Nephron (organoid): ENCODE measurements at regions not wholly inside any gene's neighbourhood (a gene's known extent, or its start where the extent isn't known, plus 50 kb on each side); places are given as distances from the start of the nearest gene placed in this dataset.

ENCODE experiments used
- H3K27ac Mint-ChIP-seq, 3 experiments: 2 replicates each; pipeline ENCODE4 v1.8.0; 2020; ENCODE audit warnings: mixed read lengths in 3 of 3, mild to moderate bottlenecking in 2 of 3, moderate library complexity in 1 of 3
- H3K27me3 Mint-ChIP-seq: 2 replicates; pipeline ENCODE4 v1.8.0; 2021; ENCODE audit warnings: low read depth, mild to moderate bottlenecking, moderate library complexity, mixed read lengths
- H3K36me3 Mint-ChIP-seq: 2 replicates; pipeline ENCODE4 v1.8.0; 2020; ENCODE audit warnings: low read depth, mixed read lengths
- H3K4me1 Mint-ChIP-seq: 2 replicates; pipeline ENCODE4 v1.8.0; 2020; ENCODE audit warnings: mixed read lengths
- H3K4me3 Mint-ChIP-seq, 3 experiments: 2 replicates each; pipeline ENCODE4 v1.8.0; 2020; ENCODE audit warnings: mild to moderate bottlenecking in 3 of 3, mixed read lengths in 3 of 3, moderate library complexity in 2 of 3
- H3K9me3 Mint-ChIP-seq: 2 replicates; pipeline ENCODE4 v1.8.0; 2020; ENCODE audit warnings: mixed read lengths
- TF ChIP-seq, protein P1 (sequence below), 3 experiments: fragments of 200-600 bp; sonication (generic); IDR thresholded peaks; one replicate each; pipeline ENCODE4 v1.5.0; 2021; ENCODE audit warnings: antibody characterized with exemption in 3 of 3; ENCODE audit not compliant: unreplicated experiment in 3 of 3

DNA sequence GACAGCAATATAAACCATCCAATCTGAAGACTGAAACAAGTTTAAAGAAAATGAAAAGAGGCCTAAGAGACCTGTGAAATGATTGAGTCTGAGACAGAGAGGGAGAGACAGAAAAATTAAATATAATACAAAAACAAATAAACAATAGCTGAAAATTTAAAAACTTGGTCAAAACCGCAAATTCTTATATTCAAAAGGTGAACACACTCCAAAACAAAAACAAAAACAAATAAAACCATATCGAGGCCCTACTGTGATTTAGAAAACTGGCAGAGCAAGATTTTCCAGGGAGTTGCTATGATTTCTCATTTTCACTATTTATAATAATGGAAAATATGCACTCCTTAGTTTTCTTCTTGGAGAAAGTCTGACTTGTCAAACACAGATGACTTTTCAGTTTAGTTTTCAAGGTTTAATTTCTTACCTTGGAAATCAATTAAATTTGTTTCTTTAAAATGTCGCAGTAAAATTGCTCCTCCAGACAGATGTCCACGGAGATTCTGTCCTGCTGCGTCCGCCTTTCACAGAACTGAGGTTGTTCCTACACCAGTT lies 1420.3 kb downstream of the UQCRFS1 start:
- H3K4me3 Mint-ChIP-seq: peak overlapping the region; percentile 92 to 95 (median 93)
- peak overlapping the region; percentile 65 to 90 (median 77) for H3K27ac Mint-ChIP-seq
- H3K4me1 Mint-ChIP-seq: peaks cover 20% of the 10 kb centered on the region
- peaks cover 15% of the 10 kb centered on the region for H3K9me3 Mint-ChIP-seq
- TF ChIP-seq, protein P1, sequence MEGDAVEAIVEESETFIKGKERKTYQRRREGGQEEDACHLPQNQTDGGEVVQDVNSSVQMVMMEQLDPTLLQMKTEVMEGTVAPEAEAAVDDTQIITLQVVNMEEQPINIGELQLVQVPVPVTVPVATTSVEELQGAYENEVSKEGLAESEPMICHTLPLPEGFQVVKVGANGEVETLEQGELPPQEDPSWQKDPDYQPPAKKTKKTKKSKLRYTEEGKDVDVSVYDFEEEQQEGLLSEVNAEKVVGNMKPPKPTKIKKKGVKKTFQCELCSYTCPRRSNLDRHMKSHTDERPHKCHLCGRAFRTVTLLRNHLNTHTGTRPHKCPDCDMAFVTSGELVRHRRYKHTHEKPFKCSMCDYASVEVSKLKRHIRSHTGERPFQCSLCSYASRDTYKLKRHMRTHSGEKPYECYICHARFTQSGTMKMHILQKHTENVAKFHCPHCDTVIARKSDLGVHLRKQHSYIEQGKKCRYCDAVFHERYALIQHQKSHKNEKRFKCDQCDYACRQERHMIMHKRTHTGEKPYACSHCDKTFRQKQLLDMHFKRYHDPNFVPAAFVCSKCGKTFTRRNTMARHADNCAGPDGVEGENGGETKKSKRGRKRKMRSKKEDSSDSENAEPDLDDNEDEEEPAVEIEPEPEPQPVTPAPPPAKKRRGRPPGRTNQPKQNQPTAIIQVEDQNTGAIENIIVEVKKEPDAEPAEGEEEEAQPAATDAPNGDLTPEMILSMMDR (IDR thresholded peaks at IDR 0.05; ENCODE audit: unreplicated experiment in 3 of 3): no peak
- H3K27me3 Mint-ChIP-seq: no peaks in the 10 kb centered on the region
- H3K36me3 Mint-ChIP-seq: peaks cover 27% of the 10 kb centered on the region

- peaks cover 95% of the 10 kb centered on the region for H3K36me3 Mint-ChIP-seq
- H3K27ac Mint-ChIP-seq: no peak overlapping the region
- no peak overlapping the region for H3K4me3 Mint-ChIP-seq
- TF ChIP-seq, protein P1 (IDR thresholded peaks at IDR 0.05; ENCODE audit: unreplicated experiment in 3 of 3): no peak
- H3K4me1 Mint-ChIP-seq: no peaks in the 10 kb centered on the region
- peaks cover 67% of the 10 kb centered on the region for H3K9me3 Mint-ChIP-seq
- no peaks in the 10 kb centered on the region for H3K27me3 Mint-ChIP-seq
These were observed 1432.4 kb downstream of the UQCRFS1 start for GRCh38 chr19:27780367-27781075.

DNA sequence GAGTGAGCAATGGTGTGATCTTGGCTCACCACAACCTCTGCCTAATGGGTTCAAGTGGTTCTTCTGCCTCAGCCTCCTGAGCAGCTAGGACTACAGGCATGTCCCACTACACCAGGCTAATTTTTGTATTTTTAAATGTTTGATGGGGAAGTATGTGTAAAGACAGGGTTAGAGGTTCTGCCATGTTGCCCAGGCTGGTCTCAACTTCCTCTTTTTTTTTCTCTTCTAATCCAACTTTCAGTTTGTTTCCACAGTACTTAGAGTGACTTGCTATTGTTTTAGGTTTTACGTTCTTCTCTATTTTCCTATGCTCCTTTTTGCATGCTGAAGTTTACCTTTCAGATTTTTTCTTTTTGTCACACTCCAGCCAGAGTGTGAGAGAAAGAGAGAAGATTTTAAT lies 1433.0 kb downstream of the UQCRFS1 start:
- H3K27me3 Mint-ChIP-seq: no peaks in the 10 kb centered on the region
- H3K36me3 Mint-ChIP-seq: peaks cover 95% of the 10 kb centered on the region
- TF ChIP-seq, protein P1 (IDR thresholded peaks at IDR 0.05; ENCODE audit: unreplicated experiment in 3 of 3): no peak
- H3K9me3 Mint-ChIP-seq: peaks cover 69% of the 10 kb centered on the region
- H3K4me1 Mint-ChIP-seq: no peaks in the 10 kb centered on the region
- no peak overlapping the region for H3K4me3 Mint-ChIP-seq
- H3K27ac Mint-ChIP-seq: no peak overlapping the region

DNA sequence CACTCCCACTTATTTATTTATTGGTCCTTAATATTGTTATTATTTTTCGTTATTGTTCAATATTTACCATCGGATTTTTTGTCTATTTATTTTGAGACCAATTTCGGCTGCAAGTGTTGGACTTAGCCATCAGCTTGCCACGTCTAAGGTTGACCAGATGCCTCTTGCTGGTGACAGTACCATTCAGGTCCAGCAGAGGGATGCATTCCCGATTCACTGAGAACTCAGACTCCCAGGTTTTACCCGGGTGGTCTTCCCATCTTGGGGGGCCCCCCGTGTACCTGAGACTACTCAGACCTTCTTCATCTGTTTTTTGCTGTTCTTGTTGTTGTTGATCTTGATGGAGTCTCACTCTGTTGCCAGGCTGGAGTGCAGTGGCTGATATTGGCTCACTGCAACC lies 1435.2 kb downstream of the UQCRFS1 start:
- Mint-ChIP-seq H3K4me1 (no peaks in the 10 kb centered on the region), H3K4me3 (no peak overlapping the region), H3K9me3 (peaks cover 83% of the 10 kb centered on the region), H3K27ac (no peak overlapping the region), H3K27me3 (no peaks in the 10 kb centered on the region), H3K36me3 (peaks cover 100% of the 10 kb centered on the region)
- TF ChIP-seq, protein P1 (IDR thresholded peaks at IDR 0.05; ENCODE audit: unreplicated experiment in 3 of 3): no peak

DNA sequence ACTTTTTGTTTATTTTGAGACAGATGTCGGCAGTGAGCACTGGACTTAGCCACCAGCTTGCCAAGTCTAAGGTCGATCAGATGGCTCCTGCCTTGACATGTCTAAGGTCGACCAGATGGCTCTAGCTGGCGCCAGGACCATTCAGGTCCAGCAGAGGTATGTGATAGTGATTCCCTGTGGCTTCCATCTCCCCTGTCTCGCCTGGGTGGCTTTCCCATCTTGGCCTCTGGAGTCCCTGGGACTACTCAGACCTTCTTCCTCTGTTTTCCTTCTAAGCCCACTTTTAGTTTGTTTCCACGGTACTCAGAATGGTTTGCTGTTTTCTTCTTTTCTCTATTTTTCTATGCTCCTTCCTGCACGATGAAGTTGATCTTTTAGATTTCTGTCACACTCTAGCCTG lies 1435.7 kb downstream of the UQCRFS1 start:
- TF ChIP-seq, protein P1 (IDR thresholded peaks at IDR 0.05; ENCODE audit: unreplicated experiment in 3 of 3): no peak
- H3K27me3 Mint-ChIP-seq: no peaks in the 10 kb centered on the region
- H3K4me3 Mint-ChIP-seq: no peak overlapping the region
- peaks cover 87% of the 10 kb centered on the region for H3K9me3 Mint-ChIP-seq
- no peak overlapping the region for H3K27ac Mint-ChIP-seq
- peaks cover 100% of the 10 kb centered on the region for H3K36me3 Mint-ChIP-seq
- H3K4me1 Mint-ChIP-seq: no peaks in the 10 kb centered on the region

- H3K27me3 Mint-ChIP-seq: no peaks in the 10 kb centered on the region
- TF ChIP-seq, protein P1 (IDR thresholded peaks at IDR 0.05; ENCODE audit: unreplicated experiment in 3 of 3): no peak
- H3K27ac Mint-ChIP-seq: no peak overlapping the region
- no peak overlapping the region for H3K4me3 Mint-ChIP-seq
- H3K4me1 Mint-ChIP-seq: no peaks in the 10 kb centered on the region
- H3K9me3 Mint-ChIP-seq: peaks cover 93% of the 10 kb centered on the region
- H3K36me3 Mint-ChIP-seq: peaks cover 100% of the 10 kb centered on the region
These were observed 1436.4 kb downstream of the UQCRFS1 start for GRCh38 chr19:27776524-27776923.
